ENCODE measurements at regions not wholly inside any gene's neighbourhood (a gene's known extent, or its start where the extent isn't known, plus 50 kb on each side); places are given as distances from the start of the nearest gene placed in this dataset.

DNA sequence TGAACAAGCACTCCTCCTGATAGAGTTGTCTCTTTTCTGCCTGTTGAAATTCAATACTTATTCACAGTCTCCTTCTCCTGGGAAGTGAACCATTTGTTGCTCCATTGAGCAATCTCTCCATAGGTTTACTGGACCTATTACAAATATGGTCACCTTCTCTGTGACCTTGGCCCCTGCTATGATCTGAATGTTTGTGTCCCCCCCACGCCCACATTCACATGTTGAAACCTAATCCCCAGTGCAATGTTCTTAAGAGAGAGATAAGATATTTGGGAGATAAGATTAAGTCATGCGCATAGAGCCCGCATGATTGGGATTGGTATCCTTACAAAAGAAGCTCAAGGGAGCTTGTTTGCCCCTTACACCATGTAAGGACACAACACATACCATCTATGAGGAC lies 54.1 kb upstream of the GABRE start:
- in situ Hi-C loops (cut with MboI; ENCODE audit: low sequenced_read_pairs) (no loop called here), intact Hi-C loops (cut with micrococcal nuclease) (no loop called here), dilution Hi-C loops (cut with HindIII; ENCODE audit: low sequenced_read_pairs, unreplicated experiment) (no loop called here)
- POLR2A ChIA-PET (ENCODE audit: unreplicated experiment): no interaction called here
- no CpG with 5 or more reads among the region's 3 CpGs for WGBS, 2 experiments (ENCODE audit: extremely low coverage in 2 of 2, insufficient read length in 1 of 2)
- TF ChIP-seq USF2 (IDR thresholded peaks at IDR 0.05; ENCODE audit: low read depth, low read length): no peak
- no peak for TF ChIP-seq RCOR1 (IDR thresholded peaks at IDR 0.05; ENCODE audit: insufficient replicate concordance, low read length)
- no peak for TF ChIP-seq BHLHE40 (IDR thresholded peaks at IDR 0.05; ENCODE audit: low read depth, low read length)
- no peak for TF ChIP-seq MAZ (IDR thresholded peaks at IDR 0.05; ENCODE audit: borderline replicate concordance, low read depth, low read length)
- no peak for TF ChIP-seq CEBPB (IDR thresholded peaks at IDR 0.05; ENCODE audit: low read depth, low read length)
- TF ChIP-seq SMC3 (IDR thresholded peaks at IDR 0.05; ENCODE audit: low read depth, low read length): no peak
- DNase-seq: no peak
- H3K23ac ChIP-seq (ENCODE audit: low read depth, low read length): no peak overlapping the region
- no peak overlapping the region for H2AK5ac ChIP-seq (ENCODE audit: low read depth, low read length)
- no peak for ATAC-seq (ENCODE audit: low read depth)
- no peaks in the 10 kb centered on the region for H3K27me3 ChIP-seq (ENCODE audit: control insufficient read depth, insufficient read depth, low read length)
- H3K18ac ChIP-seq (ENCODE audit: low read depth, low read length): no peak overlapping the region
- no peak overlapping the region for H4K91ac ChIP-seq (ENCODE audit: insufficient read depth, low read depth, low read length)
- no peak overlapping the region for H3K56ac ChIP-seq (ENCODE audit: extremely low read depth, insufficient read depth, low read length)
- H3K4me1 ChIP-seq (ENCODE audit: control insufficient read depth, insufficient read depth, low read length): no peaks in the 10 kb centered on the region
- H4K5ac ChIP-seq (ENCODE audit: low read depth, low read length): no peak overlapping the region
- H3K4ac ChIP-seq (ENCODE audit: low read depth, low read length): no peak overlapping the region
- CTCF ChIA-PET: no interaction called here
- H3K9me1 ChIP-seq (ENCODE audit: insufficient read depth, low read length): no peaks in the 10 kb centered on the region
- no peak overlapping the region for H3K4me2 ChIP-seq (ENCODE audit: low read depth, low read length)
- no peaks in the 10 kb centered on the region for H4K20me1 ChIP-seq (ENCODE audit: insufficient read depth, low read length)
- no peak overlapping the region for H2AFZ ChIP-seq (replicated peaks; ENCODE audit: low read length, poor library complexity)
- H2AK9ac ChIP-seq (replicated peaks; ENCODE audit: low read depth, low read length, poor library complexity): no peak overlapping the region
- no peak overlapping the region for H2BK15ac ChIP-seq (ENCODE audit: low read depth, low read length)
- no peak overlapping the region for H2BK20ac ChIP-seq (ENCODE audit: low read depth, low read length)
- H4K8ac ChIP-seq (ENCODE audit: low read depth in 2 of 2, low read length in 2 of 2): no peak overlapping the region
- no peak overlapping the region for H3K27ac ChIP-seq (ENCODE audit: insufficient read depth, low read length)
- H2BK5ac ChIP-seq (ENCODE audit: low read depth, low read length, poor library complexity, severe bottlenecking): no peak overlapping the region
- H2BK120ac ChIP-seq (ENCODE audit: low read depth, low read length): no peak overlapping the region
- H3K9ac ChIP-seq (ENCODE audit: low read depth, low read length): no peak overlapping the region
- H3K36me3 ChIP-seq (ENCODE audit: control insufficient read depth, insufficient read depth, low read length): no peaks in the 10 kb centered on the region
- H3K14ac ChIP-seq (replicated peaks; ENCODE audit: low read depth, low read length): no peak overlapping the region
- H3K9me3 ChIP-seq (ENCODE audit: control insufficient read depth, insufficient read depth, low read length): peaks cover 7% of the 10 kb centered on the region
- H3K79me1 ChIP-seq (ENCODE audit: low read depth in 1 of 2, low read length in 2 of 2): no peaks in the 10 kb centered on the region
- H3K4me3 ChIP-seq (ENCODE audit: insufficient read depth, low read depth, low read length): no peak overlapping the region
- BruUV-seq (replicated peaks): no TSS peak
